ENCODE measurements at regions not wholly inside any gene's neighbourhood (a gene's known extent, or its start where the extent isn't known, plus 50 kb on each side); places are given as distances from the start of the nearest gene placed in this dataset.

GRCh38 chr1:98278055-98278454 is 357.2 kb upstream of the DPYD start:
- peak; percentile 10 for DNase-seq

- no peak for DNase-seq
Observed at GRCh38 chr1:98277118-98277517, 356.3 kb upstream of the DPYD start.

- DNase-seq, result no peak
Observed at GRCh38 chr1:98276514-98276913, 355.7 kb upstream of the DPYD start.

GRCh38 chr1:98268316-98268715 is 347.5 kb upstream of the DPYD start:
- DNase-seq, result no peak

GRCh38 chr1:98267423-98267822 is 346.6 kb upstream of the DPYD start:
- no peak for DNase-seq

- DNase-seq, result peak; percentile 65
Observed at GRCh38 chr1:98264727-98265126, 343.9 kb upstream of the DPYD start.

- DNase-seq, result no peak
Observed at GRCh38 chr1:98260839-98261238, 340.0 kb upstream of the DPYD start.

GRCh38 chr1:98260412-98260811 is 339.6 kb upstream of the DPYD start:
- no peak for DNase-seq

GRCh38 chr1:98256700-98257099 is 335.9 kb upstream of the DPYD start:
- DNase-seq, result no peak

GRCh38 chr1:98253145-98253544 is 332.3 kb upstream of the DPYD start:
- peak; percentile 47 for DNase-seq

GRCh38 chr1:98251497-98251896 is 330.7 kb upstream of the DPYD start:
- no peak for DNase-seq

GRCh38 chr1:98232678-98233077 is 311.8 kb upstream of the DPYD start:
- DNase-seq, result no peak

- no peak for DNase-seq
Observed at GRCh38 chr1:98222706-98223105, 301.9 kb upstream of the DPYD start.

- peak; percentile 52 for DNase-seq
Observed at GRCh38 chr1:98221923-98222322, 301.1 kb upstream of the DPYD start.

GRCh38 chr1:98217601-98218000 is 296.8 kb upstream of the DPYD start:
- peak; percentile 32 for DNase-seq

- no peak for DNase-seq
Observed at GRCh38 chr1:98216304-98216703, 295.5 kb upstream of the DPYD start.

GRCh38 chr1:98211271-98211845 is 290.5 kb upstream of the DPYD start:
- DNase-seq, result no peak

GRCh38 chr1:98210563-98210962 is 289.7 kb upstream of the DPYD start:
- no peak for DNase-seq

GRCh38 chr1:98210064-98210463 is 289.2 kb upstream of the DPYD start:
- no peak for DNase-seq

- DNase-seq, result no peak
Observed at GRCh38 chr1:98205291-98206017, 284.6 kb upstream of the DPYD start.

GRCh38 chr1:98203466-98203865 is 282.6 kb upstream of the DPYD start:
- DNase-seq, result no peak

- DNase-seq, result no peak
Observed at GRCh38 chr1:98201666-98202081, 280.8 kb upstream of the DPYD start.

- no peak for DNase-seq
Observed at GRCh38 chr1:98197356-98197755, 276.5 kb upstream of the DPYD start.

GRCh38 chr1:98196012-98196411 is 275.2 kb upstream of the DPYD start:
- DNase-seq, result no peak

- DNase-seq, result no peak
Observed at GRCh38 chr1:98188774-98189173, 267.9 kb upstream of the DPYD start.

Data from NCI-H69 (cell line).